Ovary (tissue), 7 donors: ENCODE measurements at regions not wholly inside any gene's neighbourhood (a gene's known extent, or its start where the extent isn't known, plus 50 kb on each side); places are given as distances from the start of the nearest gene placed in this dataset.

Experiments used
- DNase-seq, 5 donors: peaks; one replicate each; pipeline ENCODE4 v3.0.0-alpha.2; 2019 to 2020
- H3K27ac ChIP-seq, 2 donors: fragments of 200-600 bp; one replicate each; pipeline versions ENCODE4 v1.5.1 to v1.8.0; 2019 to 2022
- H3K27me3 ChIP-seq: fragments of 200-600 bp; one replicate; pipeline ENCODE4 v1.8.0; 2022
- H3K36me3 ChIP-seq: fragments of 200-600 bp; sonication (generic); one replicate; pipeline ENCODE4 v1.5.1; 2019
- H3K4me1 ChIP-seq: one replicate; pipeline ENCODE4 v1.8.1; 2013; ENCODE audit warnings: mild to moderate bottlenecking, moderate library complexity; ENCODE audit not compliant: insufficient read depth
- H3K4me3 ChIP-seq: fragments of 200-600 bp; sonication (generic); one replicate; pipeline ENCODE4 v1.5.1; 2017
- H3K9me3 ChIP-seq, 2 donors: fragments of 200-600 bp in 1 of 2; sonication (generic) in 1 of 2; one replicate each; pipeline versions ENCODE4 v1.5.1 to v1.8.1; 2013 to 2019; ENCODE audit warnings: mild to moderate bottlenecking in 1 of 2, moderate library complexity in 1 of 2
- CTCF ChIP-seq, 3 donors: fragments of 450-650 bp in 2 of 3; fragments of 200-600 bp in 1 of 3; IDR thresholded peaks; one replicate each; pipeline versions ENCODE4 v1.5.1 to v1.8.0; 2016 to 2022; ENCODE audit warnings: antibody characterized with exemption in 3 of 3, mild to moderate bottlenecking in 1 of 3
- EP300 ChIP-seq: sonication (generic); formaldehyde crosslinking; IDR thresholded peaks from one replicate; pipeline ENCODE4 v1.6.1; 2017; ENCODE audit warnings: antibody characterized with exemption
- POLR2A ChIP-seq: fragments of 450-650 bp; IDR thresholded peaks from one replicate; pipeline ENCODE4 v1.6.1; 2017; ENCODE audit warnings: antibody characterized with exemption, mild to moderate bottlenecking, moderate library complexity
- WGBS, 3 donors: extraction: QIAGEN DNeasy Blood & Tissue Kit in 1 of 3; methylation state at CpG; one replicate each; pipeline versions ENCODE4 v1.1.5 to v1.1.7; 2013 to 2017; 5-methylcytosine and 5-hydroxymethylcytosine counted together
- intact Hi-C, 4 donors: fragments of 100-400 bp; cut with DNase I; formaldehyde crosslinking; loops; one replicate each; pipeline versions ENCODE4 v1.11.0 to v1.15.1; 2022 to 2023
- donor health status: DM: no; HTN: no; CAD: no; lungs with moderate emphysema.
- donor health status: DM: no; HTN: no; CAD: no.
- donor health status: Bipolar disorder and iron deficiency.
- donor health status: DM: no; HTN: no; CAD: no.
- donor health status: DM: yes; HTN: yes; CAD: no.

GRCh38 chrX:5236096-5236495, 992.6 kb downstream of the NLGN4X start:
- DNase-seq = no peak
- intact Hi-C loops = no loop called here

GRCh38 chrX:5233830-5234229, 994.8 kb downstream of the NLGN4X start:
- intact Hi-C loops = no loop called here
- Histone ChIP-seq H3K27me3 (no peaks in the 10 kb centered on the region), H3K4me1 (no peaks in the 10 kb centered on the region), H3K27ac (no peak overlapping the region), H3K4me3 (no peak overlapping the region), H3K36me3 (no peaks in the 10 kb centered on the region), H3K9me3 (no peaks in the 10 kb centered on the region)
- no peak for TF ChIP-seq EP300
- no peak for TF ChIP-seq POLR2A
- TF ChIP-seq CTCF (IDR thresholded peaks at IDR 0.05) = no peak
- 90 to 91% (median 90%) methylated on average over 3 of the region's 3 CpGs for WGBS, 3 donors
- DNase-seq = no peak

More at GRCh38 chrX:5236096-5236495, 992.6 kb downstream of the NLGN4X start:
- no peak for TF ChIP-seq POLR2A
- no peak for TF ChIP-seq EP300
- TF ChIP-seq CTCF (IDR thresholded peaks at IDR 0.05) = no peak
- no peaks in the 10 kb centered on the region for H3K4me1 ChIP-seq
- no peaks in the 10 kb centered on the region for H3K27me3 ChIP-seq
- no peaks in the 10 kb centered on the region for H3K9me3 ChIP-seq
- WGBS, 3 donors = 71 to 77% (median 75%) methylated on average over 8 of the region's 8 CpGs
- no peak overlapping the region for H3K4me3 ChIP-seq
- H3K27ac ChIP-seq = no peak overlapping the region
- no peaks in the 10 kb centered on the region for H3K36me3 ChIP-seq

GRCh38 chrX:5220421-5220820, 1008.2 kb downstream of the NLGN4X start:
- intact Hi-C loops = no loop called here
- H3K27me3 ChIP-seq = no peaks in the 10 kb centered on the region
- no peaks in the 10 kb centered on the region for H3K36me3 ChIP-seq
- TF ChIP-seq CTCF (IDR thresholded peaks at IDR 0.05) (no peak), EP300 (no peak), POLR2A (no peak)
- no peaks in the 10 kb centered on the region for H3K9me3 ChIP-seq
- H3K4me1 ChIP-seq = no peaks in the 10 kb centered on the region
- H3K27ac ChIP-seq = no peak overlapping the region
- no peak overlapping the region for H3K4me3 ChIP-seq
- no peak for DNase-seq

- TF ChIP-seq EP300 = no peak
- no peak for TF ChIP-seq CTCF (IDR thresholded peaks at IDR 0.05)
- no peak for TF ChIP-seq POLR2A
- H3K4me1 ChIP-seq = no peaks in the 10 kb centered on the region
- DNase-seq = no peak
- H3K36me3 ChIP-seq = no peaks in the 10 kb centered on the region
- H3K27me3 ChIP-seq = no peaks in the 10 kb centered on the region
- no peak overlapping the region for H3K4me3 ChIP-seq
- WGBS, 3 donors = 22 to 28% (median 25%) methylated on average over 4 of the region's 4 CpGs
- H3K27ac ChIP-seq = no peak overlapping the region
- H3K9me3 ChIP-seq = no peaks in the 10 kb centered on the region
- intact Hi-C loops = no loop called here
Measured at GRCh38 chrX:5194806-5195205, 1033.9 kb downstream of the NLGN4X start.
